ENCODE measurements at regions not wholly inside any gene's neighbourhood (a gene's known extent, or its start where the extent isn't known, plus 50 kb on each side); places are given as distances from the start of the nearest gene placed in this dataset.
"Not testable (repeated sequence)": the region's sequence is repeated elsewhere in the genome, so short reads cannot be mapped to it uniquely, and the experiment has no call there.

- DNase-seq = not testable (repeated sequence)
Measured at GRCh38 chr7:97928844-97929243, 56.6 kb upstream of the ASNS start.

GRCh38 chr7:97927790-97928748, 55.9 kb upstream of the ASNS start:
- DNase-seq = peak in 1 of 2 experiments; percentile 2
